Astrocyte of the cerebellum (primary cell): ENCODE measurements at regions not wholly inside any gene's neighbourhood (a gene's known extent, or its start where the extent isn't known, plus 50 kb on each side); places are given as distances from the start of the nearest gene placed in this dataset.

Source experiments
- DNase-seq: peaks from one replicate; pipeline ENCODE4 v3.0.0-alpha.2; 2011; ENCODE audit warnings: low read depth
- H3K4me3 ChIP-seq: 2 replicates; pipeline ENCODE4 v1.5.1; 2011; ENCODE audit warnings: mild to moderate bottlenecking, low read depth, low read length, moderate library complexity
- CTCF ChIP-seq: IDR thresholded peaks from 2 replicates; pipeline ENCODE4 v1.5.1; 2012; ENCODE audit warnings: low read length, low read depth, moderate library complexity, mild to moderate bottlenecking; ENCODE audit errors: missing control alignments
- in situ Hi-C: cut with HindIII; loops from 2 replicates; pipeline ENCODE4 v1.10.0; 2017; ENCODE audit warnings: low sequenced_read_pairs

- TF ChIP-seq CTCF: peak; percentile 23
- in situ Hi-C loops: no loop called here
- peak; percentile 68 for DNase-seq
- no peak overlapping the region for H3K4me3 ChIP-seq
These were observed 249.0 kb upstream of the OPRM1 start for GRCh38 chr6:153790048-153790447.

- in situ Hi-C loops: no loop called here
- H3K4me3 ChIP-seq: no peak overlapping the region
- DNase-seq: no peak
- no peak for TF ChIP-seq CTCF
These were observed 251.8 kb upstream of the OPRM1 start for GRCh38 chr6:153787341-153787606.

GRCh38 chr6:153781306-153781705 is 257.7 kb upstream of the OPRM1 start:
- no peak for DNase-seq
- no peak overlapping the region for H3K4me3 ChIP-seq
- no peak for TF ChIP-seq CTCF
- in situ Hi-C loops: no loop called here

GRCh38 chr6:153780011-153780410 is 259.0 kb upstream of the OPRM1 start:
- in situ Hi-C loops: no loop called here
- TF ChIP-seq CTCF: no peak
- DNase-seq: no peak
- no peak overlapping the region for H3K4me3 ChIP-seq

- TF ChIP-seq CTCF: no peak
- in situ Hi-C loops: no loop called here
- H3K4me3 ChIP-seq: no peak overlapping the region
- no peak for DNase-seq
These were observed 260.8 kb upstream of the OPRM1 start for GRCh38 chr6:153778216-153778615.

GRCh38 chr6:153771577-153771976 is 267.5 kb upstream of the OPRM1 start:
- in situ Hi-C loops: no loop called here
- DNase-seq: no peak
- no peak overlapping the region for H3K4me3 ChIP-seq
- TF ChIP-seq CTCF: no peak

- in situ Hi-C loops: no loop called here
- DNase-seq: no peak
- H3K4me3 ChIP-seq: no peak overlapping the region
- TF ChIP-seq CTCF: no peak
These were observed 271.9 kb upstream of the OPRM1 start for GRCh38 chr6:153767127-153767526.
